Liver (tissue), 8 donors: ENCODE measurements at regions not wholly inside any gene's neighbourhood (a gene's known extent, or its start where the extent isn't known, plus 50 kb on each side); places are given as distances from the start of the nearest gene placed in this dataset.

ENCODE experiments used
- DNase-seq: peaks from one replicate; pipeline ENCODE4 v3.0.0-alpha.2; 2017; ENCODE audit warnings: low spot score
- H3K27ac ChIP-seq, 2 donors: one replicate each; pipeline ENCODE4 v1.7.0; 2013; ENCODE audit warnings: inconsistent platforms in 2 of 2, low read length in 2 of 2, control low read depth in 1 of 2, low read depth in 1 of 2, mild to moderate bottlenecking in 1 of 2
- H3K27me3 ChIP-seq, 4 donors: one replicate each; pipeline versions ENCODE4 v1.6.1 to v1.7.0; 2013; ENCODE audit warnings: low read length in 3 of 4, inconsistent platforms in 1 of 4, mild to moderate bottlenecking in 1 of 4, moderate library complexity in 1 of 4; ENCODE audit not compliant: control insufficient read depth in 4 of 4, insufficient read depth in 4 of 4
- H3K36me3 ChIP-seq, 4 donors: one replicate each; pipeline versions ENCODE4 v1.6.1 to v1.7.0; 2013; ENCODE audit warnings: low read length in 3 of 4, mild to moderate bottlenecking in 3 of 4, low read depth in 1 of 4, moderate library complexity in 1 of 4; ENCODE audit not compliant: control insufficient read depth in 4 of 4, insufficient read depth in 3 of 4
- H3K4me1 ChIP-seq, 4 donors: one replicate each; pipeline versions ENCODE4 v1.6.1 to v1.7.0; 2013; ENCODE audit warnings: low read length in 3 of 4, mild to moderate bottlenecking in 3 of 4, moderate library complexity in 1 of 4; ENCODE audit not compliant: control insufficient read depth in 4 of 4, insufficient read depth in 4 of 4
- H3K4me3 ChIP-seq, 3 donors: one replicate each; pipeline versions ENCODE4 v1.6.1 to v1.7.0; 2013; ENCODE audit warnings: low read length in 3 of 3, control low read depth in 1 of 3, low read depth in 1 of 3, mild to moderate bottlenecking in 1 of 3
- H3K9ac ChIP-seq, 2 donors: one replicate each; pipeline ENCODE4 v1.7.0; 2013; ENCODE audit warnings: low read length in 2 of 2, mild to moderate bottlenecking in 2 of 2, moderate library complexity in 2 of 2, control low read depth in 1 of 2, low read depth in 1 of 2
- H3K9me3 ChIP-seq, 4 donors: one replicate each; pipeline versions ENCODE4 v1.6.1 to v1.7.0; 2013; ENCODE audit warnings: low read length in 3 of 4; ENCODE audit not compliant: control insufficient read depth in 4 of 4
- EGR1 ChIP-seq, 2 donors: IDR thresholded peaks; 2 replicates each; pipeline ENCODE4 v1.6.1; 2016 to 2018; ENCODE audit warnings: antibody characterized with exemption in 2 of 2, low read depth in 2 of 2
- FOXA1 ChIP-seq: IDR thresholded peaks from 2 replicates; pipeline ENCODE4 v1.6.1; 2016; ENCODE audit warnings: antibody characterized with exemption
- FOXA2 ChIP-seq: IDR thresholded peaks from 2 replicates; pipeline ENCODE4 v1.6.1; 2016; ENCODE audit warnings: antibody characterized with exemption
- GABPA ChIP-seq, 2 donors: IDR thresholded peaks in 1 of 2; conservative IDR thresholded peaks in 1 of 2; 2 replicates each; pipeline ENCODE4 v1.6.1; 2016; ENCODE audit warnings: antibody characterized with exemption in 2 of 2, mild to moderate bottlenecking in 1 of 2, moderate library complexity in 1 of 2
- HNF4A ChIP-seq, 2 donors: conservative IDR thresholded peaks; 2 replicates each; pipeline ENCODE4 v1.6.1; 2016; ENCODE audit warnings: antibody characterized with exemption in 2 of 2, mild to moderate bottlenecking in 2 of 2
- HNF4G ChIP-seq: IDR thresholded peaks from 2 replicates; pipeline ENCODE4 v1.6.1; 2016; ENCODE audit warnings: antibody characterized with exemption
- NR2F2 ChIP-seq: IDR thresholded peaks from 2 replicates; pipeline ENCODE4 v1.6.1; 2016; ENCODE audit warnings: antibody characterized with exemption
- RAD21 ChIP-seq, 2 donors: IDR thresholded peaks; 2 replicates each; pipeline ENCODE4 v1.6.1; 2016; ENCODE audit warnings: antibody characterized with exemption in 2 of 2, mild to moderate bottlenecking in 2 of 2
- RXRA ChIP-seq, 2 donors: IDR thresholded peaks; 2 replicates each; pipeline ENCODE4 v1.6.1; 2017 to 2018; ENCODE audit warnings: antibody characterized with exemption in 2 of 2, mild to moderate bottlenecking in 1 of 2
- SP1 ChIP-seq: IDR thresholded peaks from 2 replicates; pipeline ENCODE4 v1.6.1; 2018; ENCODE audit warnings: antibody characterized with exemption, mild to moderate bottlenecking
- TAF1 ChIP-seq: conservative IDR thresholded peaks from 2 replicates; pipeline ENCODE4 v1.6.1; 2016; ENCODE audit warnings: antibody characterized with exemption, mild to moderate bottlenecking
- YY1 ChIP-seq: IDR thresholded peaks from 2 replicates; pipeline ENCODE4 v1.6.1; 2016; ENCODE audit warnings: antibody characterized with exemption, mild to moderate bottlenecking
- WGBS: extraction: QIAGEN DNeasy Blood & Tissue Kit; methylation state at CpG from one replicate; pipeline ENCODE4 v1.1.7; 2013; 5-methylcytosine and 5-hydroxymethylcytosine counted together
- TF ChIP-seq, protein P1 (sequence below): IDR thresholded peaks from 2 replicates; pipeline ENCODE4 v1.6.1; 2016; ENCODE audit warnings: antibody characterized with exemption
- TF ChIP-seq, protein P2 (sequence below): fragments of 150-350 bp; IDR thresholded peaks from 2 replicates; pipeline ENCODE4 v1.5.1; 2017; ENCODE audit warnings: improper control_type of control experiment, low read depth, low read length; ENCODE audit not compliant: missing input control
- TF ChIP-seq, protein P3 (sequence below): IDR thresholded peaks from 2 replicates; pipeline ENCODE4 v1.6.1; 2016; ENCODE audit warnings: antibody characterized with exemption
- TF ChIP-seq, protein P4 (sequence below): IDR thresholded peaks from 2 replicates; pipeline ENCODE4 v1.6.1; 2016; ENCODE audit warnings: antibody characterized with exemption
- TF ChIP-seq, protein P5 (sequence below): IDR thresholded peaks from 2 replicates; pipeline ENCODE4 v1.6.1; 2016; ENCODE audit warnings: antibody characterized with exemption, mild to moderate bottlenecking
- donor health status: healthy.
- donor health status: healthy.
- donor health status: healthy.
- donor health status: healthy.
- donor health status: healthy.

DNA sequence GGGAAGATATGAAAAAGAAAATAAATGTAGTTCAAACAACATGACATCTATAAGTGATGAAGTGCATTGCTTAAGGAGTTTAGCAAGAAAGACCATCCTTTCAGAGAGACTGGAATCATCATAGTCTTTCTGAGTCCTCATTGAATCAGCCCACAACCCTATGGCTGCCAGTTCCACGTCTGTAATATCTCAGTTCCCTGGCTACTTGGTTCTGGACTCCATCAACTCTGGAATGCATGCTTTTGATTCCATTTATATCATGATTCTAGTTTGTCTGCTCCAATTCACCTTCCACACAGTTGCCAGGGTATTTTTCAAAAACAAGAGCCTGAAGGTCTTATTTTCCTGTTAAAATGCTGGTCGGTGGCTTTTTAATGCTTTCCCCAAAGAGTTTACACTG, 126.4 kb upstream of the MDFIC start:
- WGBS, result 62% methylated on average over 2 of the region's 2 CpGs
- Histone ChIP-seq H3K4me3 (no peak overlapping the region), H3K27ac (no peak overlapping the region), H3K27me3 (peaks cover 0 to 2% (median 0%) of the 10 kb centered on the region in 4 donors), H3K9me3 (no peaks in the 10 kb centered on the region), H3K9ac (no peak overlapping the region), H3K36me3 (no peaks in the 10 kb centered on the region), H3K4me1 (peaks cover 0 to 2% (median 0%) of the 10 kb centered on the region in 4 donors)
- no peak for DNase-seq
- TF ChIP-seq TAF1 (no peak), RAD21 (IDR thresholded peaks at IDR 0.05) (no peak), YY1 (no peak), FOXA1 (no peak), FOXA2 (no peak), HNF4G (no peak), HNF4A (conservative IDR thresholded peaks at IDR 0.05) (no peak), GABPA (IDR thresholded peaks at IDR 0.05 in 1 of 2, conservative IDR thresholded peaks at IDR 0.05 in 1 of 2) (no peak), RXRA (IDR thresholded peaks at IDR 0.05) (no peak), SP1 (no peak), NR2F2 (no peak), EGR1 (IDR thresholded peaks at IDR 0.05; ENCODE audit: low read depth in 2 of 2) (no peak)
- TF ChIP-seq, protein P1, sequence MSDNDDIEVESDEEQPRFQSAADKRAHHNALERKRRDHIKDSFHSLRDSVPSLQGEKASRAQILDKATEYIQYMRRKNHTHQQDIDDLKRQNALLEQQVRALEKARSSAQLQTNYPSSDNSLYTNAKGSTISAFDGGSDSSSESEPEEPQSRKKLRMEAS, result no peak
- TF ChIP-seq, protein P2, sequence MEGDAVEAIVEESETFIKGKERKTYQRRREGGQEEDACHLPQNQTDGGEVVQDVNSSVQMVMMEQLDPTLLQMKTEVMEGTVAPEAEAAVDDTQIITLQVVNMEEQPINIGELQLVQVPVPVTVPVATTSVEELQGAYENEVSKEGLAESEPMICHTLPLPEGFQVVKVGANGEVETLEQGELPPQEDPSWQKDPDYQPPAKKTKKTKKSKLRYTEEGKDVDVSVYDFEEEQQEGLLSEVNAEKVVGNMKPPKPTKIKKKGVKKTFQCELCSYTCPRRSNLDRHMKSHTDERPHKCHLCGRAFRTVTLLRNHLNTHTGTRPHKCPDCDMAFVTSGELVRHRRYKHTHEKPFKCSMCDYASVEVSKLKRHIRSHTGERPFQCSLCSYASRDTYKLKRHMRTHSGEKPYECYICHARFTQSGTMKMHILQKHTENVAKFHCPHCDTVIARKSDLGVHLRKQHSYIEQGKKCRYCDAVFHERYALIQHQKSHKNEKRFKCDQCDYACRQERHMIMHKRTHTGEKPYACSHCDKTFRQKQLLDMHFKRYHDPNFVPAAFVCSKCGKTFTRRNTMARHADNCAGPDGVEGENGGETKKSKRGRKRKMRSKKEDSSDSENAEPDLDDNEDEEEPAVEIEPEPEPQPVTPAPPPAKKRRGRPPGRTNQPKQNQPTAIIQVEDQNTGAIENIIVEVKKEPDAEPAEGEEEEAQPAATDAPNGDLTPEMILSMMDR, result no peak
- TF ChIP-seq, protein P3, sequence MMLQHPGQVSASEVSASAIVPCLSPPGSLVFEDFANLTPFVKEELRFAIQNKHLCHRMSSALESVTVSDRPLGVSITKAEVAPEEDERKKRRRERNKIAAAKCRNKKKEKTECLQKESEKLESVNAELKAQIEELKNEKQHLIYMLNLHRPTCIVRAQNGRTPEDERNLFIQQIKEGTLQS, result no peak

DNA sequence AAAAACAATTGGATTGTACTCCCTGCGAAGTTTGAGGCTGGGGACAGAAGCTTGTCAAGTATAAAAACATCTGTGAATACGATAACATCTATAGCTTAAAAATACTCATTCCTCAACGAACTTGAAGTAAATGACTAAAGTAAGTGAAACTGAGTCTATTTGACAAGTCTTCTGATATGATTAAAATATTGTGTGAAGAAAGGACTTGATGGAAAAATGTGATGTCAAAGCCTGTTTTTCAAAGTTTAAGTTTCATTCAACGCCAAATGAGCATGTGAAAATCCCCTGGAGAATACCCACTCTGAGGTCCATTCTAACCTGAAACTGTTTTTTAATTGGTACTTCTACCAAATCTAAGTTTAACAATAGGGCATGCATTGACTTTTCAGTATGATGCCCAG, 122.3 kb upstream of the MDFIC start:
- H3K36me3 ChIP-seq, result no peaks in the 10 kb centered on the region
- no peak for DNase-seq
- whole genome bisulfite sequencing, result 62% methylated on average over 4 of the region's 4 CpGs
- no peaks in the 10 kb centered on the region for H3K27me3 ChIP-seq
- H3K9ac ChIP-seq, result no peak overlapping the region
- H3K4me1 ChIP-seq, result peaks cover 0 to 2% (median 0%) of the 10 kb centered on the region in 4 donors
- H3K4me3 ChIP-seq, result no peak overlapping the region
- H3K9me3 ChIP-seq, result no peaks in the 10 kb centered on the region
- TF ChIP-seq HNF4A (conservative IDR thresholded peaks at IDR 0.05), result no peak
- no peak overlapping the region for H3K27ac ChIP-seq

DNA sequence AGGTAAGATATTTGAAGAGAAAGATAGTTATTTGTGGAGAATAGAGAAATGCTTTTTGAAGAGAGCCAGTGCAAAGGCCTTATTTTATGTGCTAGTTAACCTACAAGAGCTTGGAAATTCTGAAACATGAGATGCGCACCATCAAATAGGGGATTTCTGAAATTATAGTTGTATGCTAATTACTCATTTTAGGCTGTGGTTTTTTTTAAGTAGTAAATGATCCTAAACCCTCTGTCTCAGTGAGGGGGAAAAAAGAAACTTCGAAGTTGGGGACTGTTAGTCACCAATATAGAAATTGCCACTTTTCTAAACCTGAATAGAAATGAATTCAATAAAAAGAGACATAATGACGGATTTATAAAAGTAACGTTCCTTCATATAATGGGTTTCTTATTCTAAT, 119.3 kb upstream of the MDFIC start:
- Histone ChIP-seq H3K36me3 (no peaks in the 10 kb centered on the region), H3K4me1 (peaks cover 0 to 2% (median 0%) of the 10 kb centered on the region in 4 donors), H3K9me3 (no peaks in the 10 kb centered on the region), H3K4me3 (no peak overlapping the region), H3K27me3 (peaks cover 0 to 2% (median 0%) of the 10 kb centered on the region in 4 donors), H3K9ac (no peak overlapping the region), H3K27ac (no peak overlapping the region)
- DNase-seq, result no peak
- 84% methylated on average over 4 of the region's 4 CpGs for whole genome bisulfite sequencing
- TF ChIP-seq, protein P3, result no peak
- TF ChIP-seq, protein P1, result no peak
- no peak for TF ChIP-seq YY1
- no peak for TF ChIP-seq TAF1
- TF ChIP-seq, protein P4, sequence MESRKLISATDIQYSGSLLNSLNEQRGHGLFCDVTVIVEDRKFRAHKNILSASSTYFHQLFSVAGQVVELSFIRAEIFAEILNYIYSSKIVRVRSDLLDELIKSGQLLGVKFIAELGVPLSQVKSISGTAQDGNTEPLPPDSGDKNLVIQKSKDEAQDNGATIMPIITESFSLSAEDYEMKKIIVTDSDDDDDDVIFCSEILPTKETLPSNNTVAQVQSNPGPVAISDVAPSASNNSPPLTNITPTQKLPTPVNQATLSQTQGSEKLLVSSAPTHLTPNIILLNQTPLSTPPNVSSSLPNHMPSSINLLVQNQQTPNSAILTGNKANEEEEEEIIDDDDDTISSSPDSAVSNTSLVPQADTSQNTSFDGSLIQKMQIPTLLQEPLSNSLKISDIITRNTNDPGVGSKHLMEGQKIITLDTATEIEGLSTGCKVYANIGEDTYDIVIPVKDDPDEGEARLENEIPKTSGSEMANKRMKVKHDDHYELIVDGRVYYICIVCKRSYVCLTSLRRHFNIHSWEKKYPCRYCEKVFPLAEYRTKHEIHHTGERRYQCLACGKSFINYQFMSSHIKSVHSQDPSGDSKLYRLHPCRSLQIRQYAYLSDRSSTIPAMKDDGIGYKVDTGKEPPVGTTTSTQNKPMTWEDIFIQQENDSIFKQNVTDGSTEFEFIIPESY, result no peak
- no peak for TF ChIP-seq EGR1 (IDR thresholded peaks at IDR 0.05; ENCODE audit: low read depth in 2 of 2)
- no peak for TF ChIP-seq HNF4A (conservative IDR thresholded peaks at IDR 0.05)
- no peak for TF ChIP-seq RAD21 (IDR thresholded peaks at IDR 0.05)
- no peak for TF ChIP-seq FOXA2
- TF ChIP-seq NR2F2, result no peak
- no peak for TF ChIP-seq GABPA (IDR thresholded peaks at IDR 0.05 in 1 of 2, conservative IDR thresholded peaks at IDR 0.05 in 1 of 2)
- TF ChIP-seq, protein P5, sequence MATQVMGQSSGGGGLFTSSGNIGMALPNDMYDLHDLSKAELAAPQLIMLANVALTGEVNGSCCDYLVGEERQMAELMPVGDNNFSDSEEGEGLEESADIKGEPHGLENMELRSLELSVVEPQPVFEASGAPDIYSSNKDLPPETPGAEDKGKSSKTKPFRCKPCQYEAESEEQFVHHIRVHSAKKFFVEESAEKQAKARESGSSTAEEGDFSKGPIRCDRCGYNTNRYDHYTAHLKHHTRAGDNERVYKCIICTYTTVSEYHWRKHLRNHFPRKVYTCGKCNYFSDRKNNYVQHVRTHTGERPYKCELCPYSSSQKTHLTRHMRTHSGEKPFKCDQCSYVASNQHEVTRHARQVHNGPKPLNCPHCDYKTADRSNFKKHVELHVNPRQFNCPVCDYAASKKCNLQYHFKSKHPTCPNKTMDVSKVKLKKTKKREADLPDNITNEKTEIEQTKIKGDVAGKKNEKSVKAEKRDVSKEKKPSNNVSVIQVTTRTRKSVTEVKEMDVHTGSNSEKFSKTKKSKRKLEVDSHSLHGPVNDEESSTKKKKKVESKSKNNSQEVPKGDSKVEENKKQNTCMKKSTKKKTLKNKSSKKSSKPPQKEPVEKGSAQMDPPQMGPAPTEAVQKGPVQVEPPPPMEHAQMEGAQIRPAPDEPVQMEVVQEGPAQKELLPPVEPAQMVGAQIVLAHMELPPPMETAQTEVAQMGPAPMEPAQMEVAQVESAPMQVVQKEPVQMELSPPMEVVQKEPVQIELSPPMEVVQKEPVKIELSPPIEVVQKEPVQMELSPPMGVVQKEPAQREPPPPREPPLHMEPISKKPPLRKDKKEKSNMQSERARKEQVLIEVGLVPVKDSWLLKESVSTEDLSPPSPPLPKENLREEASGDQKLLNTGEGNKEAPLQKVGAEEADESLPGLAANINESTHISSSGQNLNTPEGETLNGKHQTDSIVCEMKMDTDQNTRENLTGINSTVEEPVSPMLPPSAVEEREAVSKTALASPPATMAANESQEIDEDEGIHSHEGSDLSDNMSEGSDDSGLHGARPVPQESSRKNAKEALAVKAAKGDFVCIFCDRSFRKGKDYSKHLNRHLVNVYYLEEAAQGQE, result no peak
- no peak for TF ChIP-seq FOXA1
